Gastrocnemius medialis (tissue), 4 donors: ENCODE measurements at regions not wholly inside any gene's neighbourhood (a gene's known extent, or its start where the extent isn't known, plus 50 kb on each side); places are given as distances from the start of the nearest gene placed in this dataset.
"Not testable (repeated sequence)": the region's sequence is repeated elsewhere in the genome, so short reads cannot be mapped to it uniquely, and the experiment has no call there.

Experiments
- CTCF ChIP-seq, 5 experiments: fragments of 450-650 bp in 3 of 5; fragments of 200-600 bp in 2 of 5; sonication (generic) in 2 of 5; IDR thresholded peaks in 4 of 5; conservative IDR thresholded peaks in 1 of 5; 1 replicate in 4 of 5; 2 replicates in 1 of 5; pipeline ENCODE4 v1.5.1; 2016 to 2019; ENCODE audit warnings: antibody characterized with exemption in 5 of 5, mild to moderate bottlenecking in 3 of 5, moderate library complexity in 3 of 5
- POLR2A ChIP-seq, 2 donors: fragments of 450-650 bp; IDR thresholded peaks; one replicate each; pipeline ENCODE4 v1.6.1; 2017; ENCODE audit warnings: antibody characterized with exemption in 2 of 2, mild to moderate bottlenecking in 2 of 2, moderate library complexity in 2 of 2

GRCh38 chr21:9753441-9753840 lies 767.9 kb upstream of the TPTE start:
- TF ChIP-seq CTCF (IDR thresholded peaks at IDR 0.05 in 4 of 5, conservative IDR thresholded peaks at IDR 0.05 in 1 of 5); POLR2A (IDR thresholded peaks at IDR 0.05): not testable (repeated sequence)
